ENCODE measurements at regions not wholly inside any gene's neighbourhood (a gene's known extent, or its start where the extent isn't known, plus 50 kb on each side); places are given as distances from the start of the nearest gene placed in this dataset.

DNA sequence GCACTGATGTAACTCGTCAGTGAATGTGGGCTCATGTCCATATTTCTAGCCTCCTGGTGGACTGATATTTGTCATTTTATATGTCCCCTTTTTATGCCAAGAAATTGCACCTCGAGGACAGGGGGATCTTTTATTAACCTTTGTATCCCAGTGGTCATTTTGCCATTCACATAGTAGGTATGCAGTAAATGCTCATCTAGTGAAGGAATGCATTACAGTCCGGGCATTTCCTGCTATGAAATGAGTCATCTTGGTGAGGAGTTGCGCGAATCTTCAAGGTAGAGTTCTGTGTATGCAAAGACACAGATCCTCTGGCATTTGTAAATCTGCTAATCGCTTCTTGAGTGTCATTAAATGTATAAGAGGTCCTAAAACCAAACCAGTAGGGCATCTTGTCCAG lies 755.5 kb upstream of the ADAMTS16 start:
- no peaks in the 10 kb centered on the region for H3K9me3 ChIP-seq (ENCODE audit: control insufficient read depth, low read length)
- H3K27me3 ChIP-seq (ENCODE audit: control insufficient read depth, insufficient read depth, low read length, poor library complexity, severe bottlenecking), result no peaks in the 10 kb centered on the region
- no peak for TF ChIP-seq CTCF (conservative IDR thresholded peaks at IDR 0.05)
- Mint-ChIP-seq H3K36me3 (ENCODE audit: low read depth) (no peaks in the 10 kb centered on the region), H3K27ac (no peak overlapping the region), H3K4me1 (no peaks in the 10 kb centered on the region), H3K4me3 (no peak overlapping the region), H3K9me3 (no peaks in the 10 kb centered on the region), H3K27me3 (ENCODE audit: insufficient read depth) (no peaks in the 10 kb centered on the region)
- no peak overlapping the region for H3K27ac ChIP-seq (ENCODE audit: low read depth, low read length)
- H3K36me3 ChIP-seq (ENCODE audit: control insufficient read depth, insufficient read depth, low read length), result no peaks in the 10 kb centered on the region
- no peak overlapping the region for H3K4me3 ChIP-seq (ENCODE audit: low read length)
- H3K9ac ChIP-seq (ENCODE audit: extremely low read depth, low read length, poor library complexity, severe bottlenecking), result no peak overlapping the region
- DNase-seq, result no peak
- no peaks in the 10 kb centered on the region for H3K4me1 ChIP-seq (ENCODE audit: control insufficient read depth, insufficient read depth, low read length)
- WGBS, 2 experiments (ENCODE audit: insufficient coverage in 1 of 2, insufficient read length in 1 of 2), result 89 to 94% methylated on average over 4 to 6 of the region's 6 CpGs

GRCh38 chr5:4386152-4386551 lies 754.0 kb upstream of the ADAMTS16 start:
- H3K36me3 Mint-ChIP-seq (ENCODE audit: low read depth), result no peaks in the 10 kb centered on the region
- H3K9ac ChIP-seq (ENCODE audit: extremely low read depth, low read length, poor library complexity, severe bottlenecking), result no peak overlapping the region
- H3K4me1 Mint-ChIP-seq, result no peaks in the 10 kb centered on the region
- DNase-seq, result no peak
- no peaks in the 10 kb centered on the region for H3K9me3 ChIP-seq (ENCODE audit: control insufficient read depth, low read length)
- H3K4me3 ChIP-seq (ENCODE audit: low read length), result no peak overlapping the region
- no peaks in the 10 kb centered on the region for H3K27me3 Mint-ChIP-seq (ENCODE audit: insufficient read depth)
- H3K9me3 Mint-ChIP-seq, result no peaks in the 10 kb centered on the region
- WGBS, 2 experiments (ENCODE audit: insufficient coverage in 1 of 2, insufficient read length in 1 of 2), result 80% methylated on average over 1 of the region's 1 CpG; no CpG with 5 or more reads in 1 of the 2 experiments
- H3K4me3 Mint-ChIP-seq, result no peak overlapping the region
- H3K36me3 ChIP-seq (ENCODE audit: control insufficient read depth, insufficient read depth, low read length), result no peaks in the 10 kb centered on the region
- no peak overlapping the region for H3K27ac ChIP-seq (ENCODE audit: low read depth, low read length)
- no peaks in the 10 kb centered on the region for H3K27me3 ChIP-seq (ENCODE audit: control insufficient read depth, insufficient read depth, low read length, poor library complexity, severe bottlenecking)
- no peak overlapping the region for H3K27ac Mint-ChIP-seq
- no peaks in the 10 kb centered on the region for H3K4me1 ChIP-seq (ENCODE audit: control insufficient read depth, insufficient read depth, low read length)
- no peak for TF ChIP-seq CTCF (conservative IDR thresholded peaks at IDR 0.05)

- Mint-ChIP-seq H3K27ac (no peak overlapping the region), H3K27me3 (ENCODE audit: insufficient read depth) (no peaks in the 10 kb centered on the region), H3K36me3 (ENCODE audit: low read depth) (no peaks in the 10 kb centered on the region), H3K4me3 (no peak overlapping the region), H3K4me1 (no peaks in the 10 kb centered on the region), H3K9me3 (no peaks in the 10 kb centered on the region)
- Histone ChIP-seq H3K27me3 (ENCODE audit: control insufficient read depth, insufficient read depth, low read length, poor library complexity, severe bottlenecking) (no peaks in the 10 kb centered on the region), H3K36me3 (ENCODE audit: control insufficient read depth, insufficient read depth, low read length) (no peaks in the 10 kb centered on the region), H3K9ac (ENCODE audit: extremely low read depth, low read length, poor library complexity, severe bottlenecking) (no peak overlapping the region), H3K4me1 (ENCODE audit: control insufficient read depth, insufficient read depth, low read length) (no peaks in the 10 kb centered on the region), H3K4me3 (ENCODE audit: low read length) (no peak overlapping the region), H3K27ac (ENCODE audit: low read depth, low read length) (no peak overlapping the region), H3K9me3 (ENCODE audit: control insufficient read depth, low read length) (no peaks in the 10 kb centered on the region)
- WGBS, 2 experiments (ENCODE audit: insufficient coverage in 1 of 2, insufficient read length in 1 of 2), result 83 to 88% methylated on average over 3 of the region's 3 CpGs
- no peak for DNase-seq
- TF ChIP-seq CTCF (conservative IDR thresholded peaks at IDR 0.05), result no peak
Observed at GRCh38 chr5:4387290-4387689, 752.8 kb upstream of the ADAMTS16 start.

Measured in endodermal cell (in vitro differentiated cells).